ENCODE measurements at regions not wholly inside any gene's neighbourhood (a gene's known extent, or its start where the extent isn't known, plus 50 kb on each side); places are given as distances from the start of the nearest gene placed in this dataset.
"Not testable (repeated sequence)": the region's sequence is repeated elsewhere in the genome, so short reads cannot be mapped to it uniquely, and the experiment has no call there.

DNA sequence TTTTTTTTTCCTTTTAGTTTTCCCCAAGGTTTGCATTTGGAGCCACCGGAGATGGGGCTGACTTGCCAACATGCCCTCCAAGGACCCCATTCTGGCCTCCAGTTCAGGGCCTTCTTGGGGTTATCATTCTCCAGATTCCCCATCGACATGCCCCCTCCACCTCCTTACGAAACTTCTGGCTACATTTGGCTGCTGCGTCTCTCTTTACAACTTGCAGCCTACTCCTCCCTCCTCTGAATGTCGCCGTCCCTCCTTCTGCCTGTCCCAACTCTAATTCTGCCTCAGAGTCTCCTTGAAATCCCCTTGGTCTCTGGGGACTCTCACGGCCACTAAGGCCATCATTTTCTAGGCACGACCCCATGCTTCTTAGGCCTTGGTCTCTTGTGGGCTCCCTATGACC is 72.2 kb upstream of the PODXL start:
- 87% methylated on average over 8 of the region's 8 CpGs for WGBS (ENCODE audit: insufficient coverage)
- H3K27ac ChIP-seq (ENCODE audit: insufficient read depth in 1 of 2, low read depth in 1 of 2, low read length in 2 of 2, poor library complexity in 1 of 2, severe bottlenecking in 2 of 2) = no peak overlapping the region

GRCh38 chr7:131627735-131628190 is 71.3 kb upstream of the PODXL start:
- 71% methylated on average over 4 of the region's 6 CpGs for WGBS (ENCODE audit: insufficient coverage)
- ChIA-PET POLR2A (no interaction called here), CTCF (interaction anchor here (1.4 kb wide), 1 partner anchor 30 kb away, joined by 3 read pairs; no protein-coding TSS in a partner anchor)
- no peaks in the 10 kb centered on the region for H3K9me3 ChIP-seq (ENCODE audit: control extremely low read depth in 1 of 5, control insufficient read depth in 4 of 5, insufficient read depth in 2 of 5, low read depth in 1 of 5, low read length in 4 of 5)
- DNase-seq = no peak
- peaks cover 0 to 6% (median 5%) of the 10 kb centered on the region in 5 experiments for H3K27me3 ChIP-seq (replicated peaks in 2 of 5; ENCODE audit: control insufficient read depth in 4 of 5, insufficient read depth in 5 of 5, low read length in 4 of 5)
- no peaks in the 10 kb centered on the region for H3K36me3 ChIP-seq (ENCODE audit: control insufficient read depth in 4 of 4, insufficient read depth in 4 of 4, low read length in 3 of 4)
- H3K27ac ChIP-seq (ENCODE audit: insufficient read depth in 1 of 2, low read depth in 1 of 2, low read length in 2 of 2, poor library complexity in 1 of 2, severe bottlenecking in 2 of 2) = no peak overlapping the region
- H3K4me1 ChIP-seq (ENCODE audit: control extremely low read depth in 1 of 4, control insufficient read depth in 4 of 4, insufficient read depth in 4 of 4, low read length in 3 of 4) = no peaks in the 10 kb centered on the region
- no peak overlapping the region for H3K4me3 ChIP-seq (ENCODE audit: control insufficient read depth in 1 of 7, extremely low read depth in 1 of 7, insufficient read depth in 4 of 7, low read depth in 2 of 7, low read length in 6 of 7)

More for the DNA sequence above, 72.2 kb upstream of the PODXL start:
- POLR2A ChIA-PET = no interaction called here
- H3K27me3 ChIP-seq (replicated peaks in 2 of 5; ENCODE audit: control insufficient read depth in 4 of 5, insufficient read depth in 5 of 5, low read length in 4 of 5) = peaks cover 0 to 5% (median 2%) of the 10 kb centered on the region in 5 experiments
- no peaks in the 10 kb centered on the region for H3K36me3 ChIP-seq (ENCODE audit: control insufficient read depth in 4 of 4, insufficient read depth in 4 of 4, low read length in 3 of 4)
- no peaks in the 10 kb centered on the region for H3K9me3 ChIP-seq (ENCODE audit: control extremely low read depth in 1 of 5, control insufficient read depth in 4 of 5, insufficient read depth in 2 of 5, low read depth in 1 of 5, low read length in 4 of 5)
- CTCF ChIA-PET = no interaction called here
- DNase-seq = no peak
- H3K4me1 ChIP-seq (ENCODE audit: control extremely low read depth in 1 of 4, control insufficient read depth in 4 of 4, insufficient read depth in 4 of 4, low read length in 3 of 4) = no peaks in the 10 kb centered on the region
- H3K4me3 ChIP-seq (ENCODE audit: control insufficient read depth in 1 of 7, extremely low read depth in 1 of 7, insufficient read depth in 4 of 7, low read depth in 2 of 7, low read length in 6 of 7) = no peak overlapping the region

DNA sequence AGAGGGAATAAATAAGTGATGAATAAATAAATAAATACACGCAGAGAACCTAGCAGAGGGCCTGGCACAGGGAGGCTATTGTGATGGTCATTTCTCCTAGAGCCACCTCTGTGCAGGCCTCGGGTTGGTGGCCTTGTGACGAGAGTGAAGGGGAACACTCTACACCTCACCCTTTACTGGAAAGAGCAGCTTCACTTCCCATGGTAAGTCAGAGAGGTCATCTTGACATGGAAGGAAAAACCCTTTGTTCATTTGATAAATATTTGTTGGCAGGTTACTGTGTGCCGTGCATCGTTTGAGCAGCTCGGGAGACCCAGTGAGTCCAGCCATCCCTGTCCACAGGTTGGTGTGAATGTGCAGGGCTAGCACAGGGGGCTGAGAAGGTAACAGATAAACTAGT is 70.2 kb upstream of the PODXL start:
- POLR2A ChIA-PET = no interaction called here
- WGBS (ENCODE audit: insufficient coverage) = no CpG with 5 or more reads among the region's 6 CpGs
- DNase-seq = no peak
- Histone ChIP-seq H3K36me3 (ENCODE audit: control insufficient read depth in 4 of 4, insufficient read depth in 4 of 4, low read length in 3 of 4) (no peaks in the 10 kb centered on the region), H3K27ac (ENCODE audit: insufficient read depth in 1 of 2, low read depth in 1 of 2, low read length in 2 of 2, poor library complexity in 1 of 2, severe bottlenecking in 2 of 2) (no peak overlapping the region), H3K9me3 (ENCODE audit: control extremely low read depth in 1 of 5, control insufficient read depth in 4 of 5, insufficient read depth in 2 of 5, low read depth in 1 of 5, low read length in 4 of 5) (no peaks in the 10 kb centered on the region), H3K4me1 (ENCODE audit: control extremely low read depth in 1 of 4, control insufficient read depth in 4 of 4, insufficient read depth in 4 of 4, low read length in 3 of 4) (no peaks in the 10 kb centered on the region), H3K27me3 (replicated peaks in 2 of 5; ENCODE audit: control insufficient read depth in 4 of 5, insufficient read depth in 5 of 5, low read length in 4 of 5) (peaks cover 0 to 8% (median 5%) of the 10 kb centered on the region in 5 experiments), H3K4me3 (ENCODE audit: control insufficient read depth in 1 of 7, extremely low read depth in 1 of 7, insufficient read depth in 4 of 7, low read depth in 2 of 7, low read length in 6 of 7) (no peak overlapping the region)
- CTCF ChIA-PET = interaction anchor here (1.4 kb wide), 1 partner anchor 31 kb away, joined by 3 read pairs; no protein-coding TSS in a partner anchor

DNA sequence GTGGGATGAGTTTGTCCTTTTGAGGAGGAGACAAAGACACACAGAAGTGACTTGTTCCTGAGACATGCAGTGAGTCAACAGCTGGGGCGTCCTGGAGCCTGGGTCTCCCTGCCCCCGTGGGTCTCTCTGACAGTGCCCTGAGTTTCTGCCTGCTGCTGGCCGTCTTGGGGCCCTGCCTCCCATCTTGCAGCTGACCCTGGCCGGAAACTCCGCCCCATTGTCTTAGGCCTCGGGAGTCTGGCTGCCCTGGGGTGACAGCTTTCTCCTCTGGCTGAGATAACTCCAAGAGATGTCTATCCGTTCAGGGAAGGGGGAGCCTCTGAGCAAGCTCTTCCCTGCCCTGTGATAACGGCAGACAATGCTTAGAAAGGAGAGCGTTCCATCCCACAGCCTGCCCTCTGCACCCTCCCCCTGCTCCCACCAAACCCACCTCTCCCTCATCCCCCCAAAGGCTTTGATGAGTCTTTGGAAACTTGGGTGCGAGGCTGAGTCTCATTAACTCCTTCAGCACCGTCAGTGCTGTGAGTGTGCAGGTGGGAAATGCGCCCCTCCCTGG is 69.5 kb upstream of the PODXL start:
- Histone ChIP-seq H3K27ac (ENCODE audit: insufficient read depth in 1 of 2, low read depth in 1 of 2, low read length in 2 of 2, poor library complexity in 1 of 2, severe bottlenecking in 2 of 2) (no peak overlapping the region), H3K4me1 (ENCODE audit: control extremely low read depth in 1 of 4, control insufficient read depth in 4 of 4, insufficient read depth in 4 of 4, low read length in 3 of 4) (no peaks in the 10 kb centered on the region), H3K4me3 (ENCODE audit: control insufficient read depth in 1 of 7, extremely low read depth in 1 of 7, insufficient read depth in 4 of 7, low read depth in 2 of 7, low read length in 6 of 7) (no peak overlapping the region), H3K9me3 (ENCODE audit: control extremely low read depth in 1 of 5, control insufficient read depth in 4 of 5, insufficient read depth in 2 of 5, low read depth in 1 of 5, low read length in 4 of 5) (no peaks in the 10 kb centered on the region), H3K36me3 (ENCODE audit: control insufficient read depth in 4 of 4, insufficient read depth in 4 of 4, low read length in 3 of 4) (no peaks in the 10 kb centered on the region), H3K27me3 (replicated peaks in 2 of 5; ENCODE audit: control insufficient read depth in 4 of 5, insufficient read depth in 5 of 5, low read length in 4 of 5) (peaks cover 0 to 8% (median 5%) of the 10 kb centered on the region in 5 experiments)
- WGBS (ENCODE audit: insufficient coverage) = 64% methylated on average over 9 of the region's 12 CpGs
- DNase-seq = no peak
- ChIA-PET CTCF (interaction anchor here (1.4 kb wide), 2 partner anchors 29 to 32 kb away, joined by 3 read pairs; no protein-coding TSS in a partner anchor), POLR2A (no interaction called here)

- H3K9me3 ChIP-seq (ENCODE audit: control extremely low read depth in 1 of 5, control insufficient read depth in 4 of 5, insufficient read depth in 2 of 5, low read depth in 1 of 5, low read length in 4 of 5); POLR2A ChIA-PET; H3K27ac ChIP-seq (ENCODE audit: insufficient read depth in 1 of 2, low read depth in 1 of 2, low read length in 2 of 2, poor library complexity in 1 of 2, severe bottlenecking in 2 of 2); H3K27me3 ChIP-seq (replicated peaks in 2 of 5; ENCODE audit: control insufficient read depth in 4 of 5, insufficient read depth in 5 of 5, low read length in 4 of 5); DNase-seq; H3K4me1 ChIP-seq (ENCODE audit: control extremely low read depth in 1 of 4, control insufficient read depth in 4 of 4, insufficient read depth in 4 of 4, low read length in 3 of 4); H3K4me3 ChIP-seq (ENCODE audit: control insufficient read depth in 1 of 7, extremely low read depth in 1 of 7, insufficient read depth in 4 of 7, low read depth in 2 of 7, low read length in 6 of 7); H3K36me3 ChIP-seq (ENCODE audit: control insufficient read depth in 4 of 4, insufficient read depth in 4 of 4, low read length in 3 of 4): not testable (repeated sequence)
- WGBS (ENCODE audit: insufficient coverage) = 91% methylated on average over 9 of the region's 9 CpGs
- CTCF ChIA-PET = interaction anchor here (1.4 kb wide), 1 partner anchor 29 kb away, joined by 3 read pairs; no protein-coding TSS in a partner anchor
These were observed 68.9 kb upstream of the PODXL start for GRCh38 chr7:131625345-131625744.

DNA sequence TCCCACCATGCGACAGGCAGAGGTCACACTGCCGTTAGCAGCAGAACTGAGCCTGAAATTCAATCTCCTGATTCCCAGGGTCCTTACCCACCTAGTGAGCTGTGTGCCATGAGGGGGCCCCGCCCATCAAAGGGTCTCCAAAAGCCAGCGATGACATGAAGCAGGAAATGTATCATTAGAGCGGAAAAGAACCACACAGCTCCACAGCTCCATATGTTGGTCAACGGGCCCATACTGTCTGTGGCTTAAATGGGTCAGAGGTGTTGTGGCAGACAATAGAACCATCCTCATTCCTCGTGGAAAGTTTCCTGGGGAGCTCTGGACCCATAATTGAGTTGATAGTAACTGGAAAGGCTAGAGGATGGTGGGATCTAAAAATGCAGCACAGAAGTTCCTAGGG is 68.1 kb upstream of the PODXL start:
- ChIA-PET POLR2A (interaction anchor here (0.6 kb wide), 1 partner anchor 114 kb away, joined by 5 read pairs; no protein-coding TSS in a partner anchor), CTCF (interaction anchor here (1.4 kb wide), 1 partner anchor 30 kb away, joined by 3 read pairs; no protein-coding TSS in a partner anchor)
- WGBS (ENCODE audit: insufficient coverage) = 73% methylated on average over 4 of the region's 7 CpGs
- no peak overlapping the region for H3K27ac ChIP-seq (ENCODE audit: insufficient read depth in 1 of 2, low read depth in 1 of 2, low read length in 2 of 2, poor library complexity in 1 of 2, severe bottlenecking in 2 of 2)
- no peaks in the 10 kb centered on the region for H3K9me3 ChIP-seq (ENCODE audit: control extremely low read depth in 1 of 5, control insufficient read depth in 4 of 5, insufficient read depth in 2 of 5, low read depth in 1 of 5, low read length in 4 of 5)
- peaks cover 0 to under 1% (median 0%) of the 10 kb centered on the region in 4 experiments for H3K4me1 ChIP-seq (ENCODE audit: control extremely low read depth in 1 of 4, control insufficient read depth in 4 of 4, insufficient read depth in 4 of 4, low read length in 3 of 4)
- H3K4me3 ChIP-seq (ENCODE audit: control insufficient read depth in 1 of 7, extremely low read depth in 1 of 7, insufficient read depth in 4 of 7, low read depth in 2 of 7, low read length in 6 of 7) = no peak overlapping the region
- DNase-seq = no peak
- H3K36me3 ChIP-seq (ENCODE audit: control insufficient read depth in 4 of 4, insufficient read depth in 4 of 4, low read length in 3 of 4) = no peaks in the 10 kb centered on the region
- peaks cover 0 to 8% (median under 1%) of the 10 kb centered on the region in 5 experiments for H3K27me3 ChIP-seq (replicated peaks in 2 of 5; ENCODE audit: control insufficient read depth in 4 of 5, insufficient read depth in 5 of 5, low read length in 4 of 5)

- Histone ChIP-seq H3K9me3 (ENCODE audit: control extremely low read depth in 1 of 5, control insufficient read depth in 4 of 5, insufficient read depth in 2 of 5, low read depth in 1 of 5, low read length in 4 of 5) (no peaks in the 10 kb centered on the region), H3K4me1 (ENCODE audit: control extremely low read depth in 1 of 4, control insufficient read depth in 4 of 4, insufficient read depth in 4 of 4, low read length in 3 of 4) (peaks cover 0 to 2% (median 0%) of the 10 kb centered on the region in 4 experiments), H3K4me3 (ENCODE audit: control insufficient read depth in 1 of 7, extremely low read depth in 1 of 7, insufficient read depth in 4 of 7, low read depth in 2 of 7, low read length in 6 of 7) (no peak overlapping the region), H3K27me3 (replicated peaks in 2 of 5; ENCODE audit: control insufficient read depth in 4 of 5, insufficient read depth in 5 of 5, low read length in 4 of 5) (peaks cover 0 to 8% (median 0%) of the 10 kb centered on the region in 5 experiments), H3K36me3 (ENCODE audit: control insufficient read depth in 4 of 4, insufficient read depth in 4 of 4, low read length in 3 of 4) (no peaks in the 10 kb centered on the region), H3K27ac (ENCODE audit: insufficient read depth in 1 of 2, low read depth in 1 of 2, low read length in 2 of 2, poor library complexity in 1 of 2, severe bottlenecking in 2 of 2) (no peak overlapping the region)
- 40% methylated on average over 8 of the region's 10 CpGs for WGBS (ENCODE audit: insufficient coverage)
- DNase-seq = no peak
- ChIA-PET POLR2A (no interaction called here), CTCF (no interaction called here)
These were observed 66.7 kb upstream of the PODXL start for GRCh38 chr7:131623154-131623553.

Data from common myeloid progenitor, CD34-positive (primary cell).